ENCODE measurements at regions not wholly inside any gene's neighbourhood (a gene's known extent, or its start where the extent isn't known, plus 50 kb on each side); places are given as distances from the start of the nearest gene placed in this dataset.
"Not testable (repeated sequence)": the region's sequence is repeated elsewhere in the genome, so short reads cannot be mapped to it uniquely, and the experiment has no call there.

DNA sequence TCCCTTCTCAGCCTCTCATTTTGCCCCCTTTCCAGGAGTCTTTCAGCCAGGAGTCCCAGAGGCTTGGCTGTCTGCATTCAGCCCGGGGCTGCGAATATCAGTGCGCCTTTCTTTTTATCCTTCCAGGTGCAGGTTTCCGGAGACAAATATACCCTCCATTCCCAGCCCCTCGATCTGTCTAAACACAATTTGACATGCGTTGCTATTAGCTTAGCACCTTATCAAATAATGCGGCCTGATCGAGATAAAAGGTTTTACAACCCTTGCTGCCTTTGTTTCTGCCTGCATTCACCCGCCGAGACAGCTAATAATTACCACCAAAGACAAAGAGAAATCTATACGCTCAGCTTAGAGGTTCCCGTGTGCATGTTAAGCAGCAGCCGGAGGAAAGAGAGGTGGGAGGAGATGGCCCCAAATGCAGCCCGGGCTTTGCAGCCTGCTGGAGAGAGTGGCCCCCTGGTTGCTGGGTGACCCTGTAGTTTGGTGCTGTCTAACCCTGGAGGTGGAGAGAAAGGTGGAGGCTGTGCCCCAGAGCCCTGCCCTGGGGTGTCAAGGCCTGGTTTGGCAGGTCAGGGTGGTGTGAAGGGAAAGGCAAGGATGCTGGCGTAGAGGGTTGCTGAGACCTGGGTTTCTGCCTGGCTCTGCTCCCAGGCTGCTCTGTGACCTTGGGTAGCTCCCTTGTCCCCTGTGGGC, 185.3 kb downstream of the RPS24 start:
- H3K27me3 ChIP-seq (ENCODE audit: insufficient read depth, low read length), result no peaks in the 10 kb centered on the region
- no peaks in the 10 kb centered on the region for H4K20me1 ChIP-seq (ENCODE audit: insufficient read depth, low read length)
- no peaks in the 10 kb centered on the region for H3K9me2 ChIP-seq (ENCODE audit: low read depth, low read length)
- no peaks in the 10 kb centered on the region for H3F3A ChIP-seq (ENCODE audit: insufficient read depth, low read length)
- no peak overlapping the region for H3K4me2 ChIP-seq (ENCODE audit: low read length)
- TF ChIP-seq, protein P1, sequence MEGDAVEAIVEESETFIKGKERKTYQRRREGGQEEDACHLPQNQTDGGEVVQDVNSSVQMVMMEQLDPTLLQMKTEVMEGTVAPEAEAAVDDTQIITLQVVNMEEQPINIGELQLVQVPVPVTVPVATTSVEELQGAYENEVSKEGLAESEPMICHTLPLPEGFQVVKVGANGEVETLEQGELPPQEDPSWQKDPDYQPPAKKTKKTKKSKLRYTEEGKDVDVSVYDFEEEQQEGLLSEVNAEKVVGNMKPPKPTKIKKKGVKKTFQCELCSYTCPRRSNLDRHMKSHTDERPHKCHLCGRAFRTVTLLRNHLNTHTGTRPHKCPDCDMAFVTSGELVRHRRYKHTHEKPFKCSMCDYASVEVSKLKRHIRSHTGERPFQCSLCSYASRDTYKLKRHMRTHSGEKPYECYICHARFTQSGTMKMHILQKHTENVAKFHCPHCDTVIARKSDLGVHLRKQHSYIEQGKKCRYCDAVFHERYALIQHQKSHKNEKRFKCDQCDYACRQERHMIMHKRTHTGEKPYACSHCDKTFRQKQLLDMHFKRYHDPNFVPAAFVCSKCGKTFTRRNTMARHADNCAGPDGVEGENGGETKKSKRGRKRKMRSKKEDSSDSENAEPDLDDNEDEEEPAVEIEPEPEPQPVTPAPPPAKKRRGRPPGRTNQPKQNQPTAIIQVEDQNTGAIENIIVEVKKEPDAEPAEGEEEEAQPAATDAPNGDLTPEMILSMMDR (IDR thresholded peaks at IDR 0.05; ENCODE audit: low read length), result no peak
- no peak for TF ChIP-seq EZH2 (IDR thresholded peaks at IDR 0.05; ENCODE audit: borderline replicate concordance, low read length)
- no peak overlapping the region for H3K4me3 ChIP-seq (ENCODE audit: low read depth, low read length, poor library complexity, severe bottlenecking)
- no peaks in the 10 kb centered on the region for H3K4me1 ChIP-seq (ENCODE audit: insufficient read depth, low read length, severe bottlenecking)
- no peaks in the 10 kb centered on the region for H3K9me3 ChIP-seq (ENCODE audit: low read length)
- H2AFZ ChIP-seq (ENCODE audit: low read length), result no peak overlapping the region
- no peak overlapping the region for H3K9ac ChIP-seq (ENCODE audit: low read length)
- H3K36me3 ChIP-seq (ENCODE audit: insufficient read depth, low read length), result no peaks in the 10 kb centered on the region
- no peaks in the 10 kb centered on the region for H3K79me2 ChIP-seq (ENCODE audit: insufficient read depth, low read length)
- no peak overlapping the region for H3K27ac ChIP-seq (ENCODE audit: low read depth, low read length, poor library complexity, severe bottlenecking)

DNA sequence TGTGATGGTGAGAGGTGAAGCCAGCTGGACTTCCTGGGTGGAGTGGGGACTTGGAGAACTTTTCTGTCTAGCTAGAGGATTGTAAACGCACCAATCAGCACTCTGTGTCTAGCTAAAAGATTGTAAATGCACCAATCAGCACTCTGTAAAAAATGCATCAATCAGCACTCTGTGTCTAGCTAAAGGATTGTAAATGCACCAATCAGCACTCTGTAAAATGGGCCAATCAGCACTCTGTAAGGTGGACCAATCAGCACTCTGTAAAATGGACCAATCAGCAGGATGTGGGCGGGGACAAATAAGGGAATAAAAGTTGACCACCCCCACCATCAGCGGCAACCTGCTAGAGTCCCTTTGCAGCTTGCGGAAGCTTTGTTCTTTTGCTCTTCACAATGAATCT, 185.9 kb downstream of the RPS24 start:
- H2AFZ ChIP-seq (ENCODE audit: low read length); H3F3A ChIP-seq (ENCODE audit: insufficient read depth, low read length); H3K4me3 ChIP-seq (ENCODE audit: low read depth, low read length, poor library complexity, severe bottlenecking); H3K79me2 ChIP-seq (ENCODE audit: insufficient read depth, low read length); H3K4me1 ChIP-seq (ENCODE audit: insufficient read depth, low read length, severe bottlenecking); H3K27me3 ChIP-seq (ENCODE audit: insufficient read depth, low read length); H3K4me2 ChIP-seq (ENCODE audit: low read length); H3K36me3 ChIP-seq (ENCODE audit: insufficient read depth, low read length); H3K9me3 ChIP-seq (ENCODE audit: low read length); H3K27ac ChIP-seq (ENCODE audit: low read depth, low read length, poor library complexity, severe bottlenecking); H3K9ac ChIP-seq (ENCODE audit: low read length); H3K9me2 ChIP-seq (ENCODE audit: low read depth, low read length); H4K20me1 ChIP-seq (ENCODE audit: insufficient read depth, low read length): not testable (repeated sequence)

DNA sequence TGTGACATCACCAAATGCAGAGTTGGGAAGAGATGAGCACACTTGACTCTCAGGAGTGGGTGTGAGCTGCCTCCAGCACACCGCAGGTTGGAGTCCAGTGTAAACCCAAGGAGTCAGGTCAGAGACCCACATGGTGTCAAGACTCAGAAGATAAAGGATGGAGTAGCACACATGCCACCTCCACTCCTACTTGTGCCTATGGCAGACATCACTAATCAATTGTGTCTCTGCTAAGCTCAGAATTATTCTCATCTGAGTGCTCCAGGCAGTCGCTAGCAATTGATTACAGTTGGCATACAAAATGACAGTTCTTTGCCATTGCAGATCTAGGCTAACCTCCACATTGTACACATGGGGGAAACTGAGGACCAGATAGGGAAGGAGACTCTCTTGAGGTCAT, 187.1 kb downstream of the RPS24 start:
- Histone ChIP-seq H3F3A (ENCODE audit: insufficient read depth, low read length) (no peaks in the 10 kb centered on the region), H3K27me3 (ENCODE audit: insufficient read depth, low read length) (no peaks in the 10 kb centered on the region), H3K27ac (ENCODE audit: low read depth, low read length, poor library complexity, severe bottlenecking) (no peak overlapping the region), H3K9me2 (ENCODE audit: low read depth, low read length) (no peaks in the 10 kb centered on the region), H3K9me3 (ENCODE audit: low read length) (no peaks in the 10 kb centered on the region), H3K4me1 (ENCODE audit: insufficient read depth, low read length, severe bottlenecking) (no peaks in the 10 kb centered on the region), H3K4me3 (ENCODE audit: low read depth, low read length, poor library complexity, severe bottlenecking) (no peak overlapping the region), H3K36me3 (ENCODE audit: insufficient read depth, low read length) (no peaks in the 10 kb centered on the region), H3K79me2 (ENCODE audit: insufficient read depth, low read length) (no peaks in the 10 kb centered on the region), H2AFZ (ENCODE audit: low read length) (no peak overlapping the region), H3K4me2 (ENCODE audit: low read length) (no peak overlapping the region), H3K9ac (ENCODE audit: low read length) (no peak overlapping the region), H4K20me1 (ENCODE audit: insufficient read depth, low read length) (no peaks in the 10 kb centered on the region)
- no peak for TF ChIP-seq EZH2 (IDR thresholded peaks at IDR 0.05; ENCODE audit: borderline replicate concordance, low read length)
- TF ChIP-seq, protein P1 (IDR thresholded peaks at IDR 0.05; ENCODE audit: low read length), result no peak

DNA sequence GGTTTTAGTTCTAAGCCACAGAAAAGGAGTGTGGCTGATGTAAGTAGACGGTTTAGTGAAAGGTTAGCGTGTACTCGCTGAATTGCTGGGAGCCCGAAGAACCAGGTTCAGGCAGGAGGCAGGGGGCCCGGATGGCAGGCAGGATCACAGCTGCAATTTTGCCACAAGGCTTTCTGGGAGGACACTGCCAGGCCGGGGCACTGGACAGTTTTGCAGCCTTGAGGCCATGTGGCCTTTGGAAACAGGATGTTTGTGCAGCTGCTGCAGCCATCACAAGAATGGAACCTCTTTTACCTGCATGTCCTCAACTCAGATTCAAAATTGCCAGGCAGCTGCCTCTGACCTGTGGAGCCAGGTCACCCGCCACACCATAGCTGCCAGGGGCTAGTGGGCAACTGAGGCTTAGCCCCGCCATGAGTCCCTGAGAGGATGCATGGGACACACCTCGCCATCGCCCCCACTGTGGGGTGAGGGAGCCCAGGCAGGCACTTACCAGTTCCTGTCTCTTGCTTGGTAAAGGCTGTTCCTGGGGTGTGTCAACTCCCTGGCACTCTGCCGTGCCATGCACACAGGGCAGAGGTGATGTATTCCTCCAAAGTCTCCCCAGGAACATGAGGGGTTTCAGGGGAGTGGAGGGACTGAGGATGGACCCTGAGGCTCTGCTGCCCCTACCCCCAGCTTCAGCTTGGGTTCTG, 188.6 kb downstream of the RPS24 start:
- TF ChIP-seq, protein P1 (IDR thresholded peaks at IDR 0.05; ENCODE audit: low read length), result no peak
- TF ChIP-seq EZH2 (IDR thresholded peaks at IDR 0.05; ENCODE audit: borderline replicate concordance, low read length), result no peak
- H3K4me2 ChIP-seq (ENCODE audit: low read length), result no peak overlapping the region

More for the DNA sequence above, 188.6 kb downstream of the RPS24 start:
- Histone ChIP-seq H4K20me1 (ENCODE audit: insufficient read depth, low read length) (no peaks in the 10 kb centered on the region), H3K9me3 (ENCODE audit: low read length) (no peaks in the 10 kb centered on the region), H3K4me3 (ENCODE audit: low read depth, low read length, poor library complexity, severe bottlenecking) (no peak overlapping the region), H3K9ac (ENCODE audit: low read length) (no peak overlapping the region), H3K79me2 (ENCODE audit: insufficient read depth, low read length) (no peaks in the 10 kb centered on the region), H3K27ac (ENCODE audit: low read depth, low read length, poor library complexity, severe bottlenecking) (no peak overlapping the region), H3K4me1 (ENCODE audit: insufficient read depth, low read length, severe bottlenecking) (no peaks in the 10 kb centered on the region), H2AFZ (ENCODE audit: low read length) (no peak overlapping the region), H3K27me3 (ENCODE audit: insufficient read depth, low read length) (no peaks in the 10 kb centered on the region), H3K9me2 (ENCODE audit: low read depth, low read length) (no peaks in the 10 kb centered on the region), H3F3A (ENCODE audit: insufficient read depth, low read length) (no peaks in the 10 kb centered on the region), H3K36me3 (ENCODE audit: insufficient read depth, low read length) (no peaks in the 10 kb centered on the region)
